ENCODE measurements at regions not wholly inside any gene's neighbourhood (a gene's known extent, or its start where the extent isn't known, plus 50 kb on each side); places are given as distances from the start of the nearest gene placed in this dataset.

GRCh38 chr5:83780699-83781350 lies 60.2 kb upstream of the HAPLN1 start (continued):
- TF ChIP-seq USF2 (IDR thresholded peaks at IDR 0.05; ENCODE audit: low read length) (no peak), ZNF274 (IDR thresholded peaks at IDR 0.05; ENCODE audit: borderline replicate concordance, extremely low read depth, low read length) (no peak)
